ENCODE measurements at regions not wholly inside any gene's neighbourhood (a gene's known extent, or its start where the extent isn't known, plus 50 kb on each side); places are given as distances from the start of the nearest gene placed in this dataset.
"Not testable (repeated sequence)": the region's sequence is repeated elsewhere in the genome, so short reads cannot be mapped to it uniquely, and the experiment has no call there.

- H3K27ac ChIP-seq: no peak overlapping the region
- H3K4me3 ChIP-seq: no peak overlapping the region
These were observed 264.6 kb upstream of the THUMPD2 start for GRCh38 chr2:40043641-40044040.

GRCh38 chr2:40043191-40043590 lies 264.1 kb upstream of the THUMPD2 start:
- no peak overlapping the region for H3K27ac ChIP-seq
- H3K4me3 ChIP-seq: no peak overlapping the region

GRCh38 chr2:40041422-40042382 lies 262.6 kb upstream of the THUMPD2 start:
- no peak overlapping the region for H3K27ac ChIP-seq

GRCh38 chr2:40039549-40039948 lies 260.5 kb upstream of the THUMPD2 start:
- H3K27ac ChIP-seq: no peak overlapping the region

More at GRCh38 chr2:40041422-40042382, 262.6 kb upstream of the THUMPD2 start:
- no peak overlapping the region for H3K4me3 ChIP-seq

GRCh38 chr2:40038646-40039045 lies 259.6 kb upstream of the THUMPD2 start:
- H3K27ac ChIP-seq: no peak overlapping the region
- no peak overlapping the region for H3K4me3 ChIP-seq

More at GRCh38 chr2:40039549-40039948, 260.5 kb upstream of the THUMPD2 start:
- H3K4me3 ChIP-seq: no peak overlapping the region

GRCh38 chr2:40037303-40037702 lies 258.2 kb upstream of the THUMPD2 start:
- no peak overlapping the region for H3K4me3 ChIP-seq
- H3K27ac ChIP-seq: no peak overlapping the region

- no peak overlapping the region for H3K4me3 ChIP-seq
These were observed 257.2 kb upstream of the THUMPD2 start for GRCh38 chr2:40036241-40036640.

GRCh38 chr2:40034801-40035200 lies 255.7 kb upstream of the THUMPD2 start:
- Histone ChIP-seq H3K27ac (no peak overlapping the region), H3K4me3 (no peak overlapping the region)

More at GRCh38 chr2:40036241-40036640, 257.2 kb upstream of the THUMPD2 start:
- H3K27ac ChIP-seq: no peak overlapping the region

- H3K4me3 ChIP-seq: no peak overlapping the region
- H3K27ac ChIP-seq: no peak overlapping the region
These were observed 255.1 kb upstream of the THUMPD2 start for GRCh38 chr2:40034198-40034597.

- Histone ChIP-seq H3K27ac (no peak overlapping the region), H3K4me3 (no peak overlapping the region)
These were observed 254.7 kb upstream of the THUMPD2 start for GRCh38 chr2:40033781-40034180.

GRCh38 chr2:40032650-40033319 lies 253.7 kb upstream of the THUMPD2 start:
- Histone ChIP-seq H3K27ac (no peak overlapping the region), H3K4me3 (no peak overlapping the region)

GRCh38 chr2:40030456-40030975 lies 251.5 kb upstream of the THUMPD2 start:
- Histone ChIP-seq H3K27ac (no peak overlapping the region), H3K4me3 (no peak overlapping the region)

- H3K27ac ChIP-seq: no peak overlapping the region
- H3K4me3 ChIP-seq: no peak overlapping the region
These were observed 249.9 kb upstream of the THUMPD2 start for GRCh38 chr2:40028792-40029488.

GRCh38 chr2:40027968-40028367 lies 248.9 kb upstream of the THUMPD2 start:
- no peak overlapping the region for H3K4me3 ChIP-seq
- no peak overlapping the region for H3K27ac ChIP-seq

- H3K27ac ChIP-seq, H3K4me3 ChIP-seq: not testable (repeated sequence)
These were observed 246.2 kb upstream of the THUMPD2 start for GRCh38 chr2:40025276-40025675.

- Histone ChIP-seq H3K27ac (no peak overlapping the region), H3K4me3 (no peak overlapping the region)
These were observed 241.9 kb upstream of the THUMPD2 start for GRCh38 chr2:40020997-40021396.

GRCh38 chr2:40016151-40016885 lies 237.3 kb upstream of the THUMPD2 start:
- Histone ChIP-seq H3K27ac (no peak overlapping the region), H3K4me3 (no peak overlapping the region)

- H3K4me3 ChIP-seq, H3K27ac ChIP-seq: not testable (repeated sequence)
These were observed 234.9 kb upstream of the THUMPD2 start for GRCh38 chr2:40013962-40014361.

- H3K4me3 ChIP-seq: no peak overlapping the region
- no peak overlapping the region for H3K27ac ChIP-seq
These were observed 225.3 kb upstream of the THUMPD2 start for GRCh38 chr2:40004336-40004735.
